ENCODE measurements at regions not wholly inside any gene's neighbourhood (a gene's known extent, or its start where the extent isn't known, plus 50 kb on each side); places are given as distances from the start of the nearest gene placed in this dataset.

GRCh38 chr2:6676241-6676640 lies 189.5 kb downstream of the CMPK2 start:
- no peak overlapping the region for H3K4me3 ChIP-seq (ENCODE audit: low read depth, low read length)
- ChIA-PET CTCF (no interaction called here), POLR2A (no interaction called here)
- no peak for DNase-seq (ENCODE audit: low read depth, low spot score)
- TF ChIP-seq CTCF (IDR thresholded peaks at IDR 0.05; ENCODE audit: insufficient read depth, low read length, missing control alignments) = no peak

DNA sequence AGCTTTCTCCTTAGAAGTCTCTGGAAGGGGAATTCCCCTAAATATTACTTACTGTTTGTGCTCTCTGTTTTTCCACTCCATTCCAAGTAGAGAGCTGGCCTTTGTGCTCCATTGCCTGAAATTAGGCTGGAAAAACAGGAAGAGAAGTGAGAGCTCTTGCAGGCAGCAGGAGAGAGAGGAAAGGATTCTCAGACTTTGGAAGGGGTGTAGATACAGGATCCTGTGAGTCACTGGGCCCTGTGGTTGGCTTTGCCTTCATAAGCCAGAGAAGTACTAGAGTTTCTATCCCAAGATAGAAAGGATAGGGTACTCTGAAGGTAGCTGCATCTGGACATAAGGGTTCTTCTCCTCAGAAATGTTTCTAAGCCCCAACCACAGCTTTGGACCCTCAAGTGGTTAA lies 188.9 kb downstream of the CMPK2 start:
- TF ChIP-seq CTCF (IDR thresholded peaks at IDR 0.05; ENCODE audit: insufficient read depth, low read length, missing control alignments) = no peak
- CTCF ChIA-PET = no interaction called here
- POLR2A ChIA-PET = no interaction called here
- DNase-seq (ENCODE audit: low read depth, low spot score) = no peak
- no peak overlapping the region for H3K4me3 ChIP-seq (ENCODE audit: low read depth, low read length)

GRCh38 chr2:6679471-6679870 lies 186.2 kb downstream of the CMPK2 start:
- no peak for TF ChIP-seq CTCF (IDR thresholded peaks at IDR 0.05; ENCODE audit: insufficient read depth, low read length, missing control alignments)
- no peak for DNase-seq (ENCODE audit: low read depth, low spot score)
- CTCF ChIA-PET = no interaction called here
- POLR2A ChIA-PET = no interaction called here
- H3K4me3 ChIP-seq (ENCODE audit: low read depth, low read length) = no peak overlapping the region

DNA sequence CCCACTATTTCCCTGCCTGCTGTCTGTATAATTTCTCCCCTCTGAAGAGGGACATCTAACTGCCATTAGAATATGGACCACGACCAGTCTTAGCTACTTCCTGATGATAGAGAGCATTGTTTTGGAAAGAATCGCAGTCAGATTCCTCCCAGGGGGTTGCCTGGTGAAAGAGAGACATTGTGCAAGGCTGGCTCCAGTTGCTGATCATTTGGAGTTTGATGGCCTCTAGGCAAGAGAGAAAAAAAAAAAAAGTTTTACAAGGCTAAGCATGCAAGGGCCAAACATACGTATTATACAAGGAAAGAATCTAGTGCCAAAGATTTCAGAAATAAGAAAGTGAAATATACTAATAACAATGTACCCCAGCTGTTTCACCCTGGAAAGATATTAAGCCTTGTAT lies 182.2 kb downstream of the CMPK2 start:
- ChIA-PET POLR2A (no interaction called here), CTCF (no interaction called here)
- no peak for DNase-seq (ENCODE audit: low read depth, low spot score)
- H3K4me3 ChIP-seq (ENCODE audit: low read depth, low read length) = no peak overlapping the region
- TF ChIP-seq CTCF (IDR thresholded peaks at IDR 0.05; ENCODE audit: insufficient read depth, low read length, missing control alignments) = no peak

- POLR2A ChIA-PET = no interaction called here
- no peak for DNase-seq (ENCODE audit: low read depth, low spot score)
- no peak for TF ChIP-seq CTCF (IDR thresholded peaks at IDR 0.05; ENCODE audit: insufficient read depth, low read length, missing control alignments)
- H3K4me3 ChIP-seq (ENCODE audit: low read depth, low read length) = no peak overlapping the region
- CTCF ChIA-PET = no interaction called here
Observed at GRCh38 chr2:6685447-6685846, 180.3 kb downstream of the CMPK2 start.

GRCh38 chr2:6692056-6692455 lies 173.7 kb downstream of the CMPK2 start:
- POLR2A ChIA-PET = no interaction called here

More at GRCh38 chr2:6692056-6692455, 173.7 kb downstream of the CMPK2 start:
- no peak overlapping the region for H3K4me3 ChIP-seq (ENCODE audit: low read depth, low read length)
- CTCF ChIA-PET = interaction anchor here (0.6 kb wide), 1 partner anchor 659 kb away, joined by 3 read pairs; no protein-coding TSS in a partner anchor
- no peak for TF ChIP-seq CTCF (IDR thresholded peaks at IDR 0.05; ENCODE audit: insufficient read depth, low read length, missing control alignments)
- DNase-seq (ENCODE audit: low read depth, low spot score) = no peak
